Endothelial cell of umbilical vein (primary cell): ENCODE measurements at regions not wholly inside any gene's neighbourhood (a gene's known extent, or its start where the extent isn't known, plus 50 kb on each side); places are given as distances from the start of the nearest gene placed in this dataset.

Experiments
- BruUV-seq: library from RNA; stranded (reverse); fragments of 400-500 nt; replicated peaks from 2 replicates; lab custom pipeline; 2021; lab: Mats Ljungman, UMichigan
- CTCF ChIA-PET: fragments of 300-600, 350-600 bp; sonication (Branson Sonifier 250); formaldehyde crosslinking; loops from one replicate; lab custom pipeline; 2021; ENCODE audit warnings: antibody characterized with exemption, inconsistent platforms; lab: Charles Lee
- POLR2A ChIA-PET: fragments of 300-600, 350-600 bp; sonication (Branson Sonifier 250); formaldehyde crosslinking; loops from one replicate; lab custom pipeline; 2021; ENCODE audit warnings: antibody characterized with exemption, inconsistent platforms; lab: Charles Lee
- DNase-seq: peaks from one replicate; pipeline ENCODE4 v3.0.0-alpha.2; 2011; ENCODE audit warnings: low read depth, low spot score
- FAIRE-seq: peaks from 2 replicates; lab custom pipeline; 2011; peaks lifted over from hg19 to GRCh38; lab: Jason Lieb, UNC
- H2AFZ ChIP-seq: 2 replicates; pipeline ENCODE4 v1.6.0; 2012; ENCODE audit warnings: low read depth, low read length, control low read depth, inconsistent platforms
- H3K27ac ChIP-seq: 2 replicates; pipeline ENCODE4 v1.5.1; 2011; ENCODE audit warnings: low read depth, mild to moderate bottlenecking, control low read depth, low read length, moderate library complexity; ENCODE audit not compliant: insufficient read depth
- H3K27me3 ChIP-seq, 2 experiments: 2 replicates each; pipeline versions ENCODE4 v1.6.0 to v1.6.1; 2011; ENCODE audit warnings: low read length in 2 of 2, mixed read lengths in 1 of 2; ENCODE audit not compliant: control insufficient read depth in 2 of 2, insufficient read depth in 2 of 2
- H3K36me3 ChIP-seq, 2 experiments: 2 replicates in 1 of 2; 3 replicates in 1 of 2; pipeline ENCODE4 v1.5.1; 2011; ENCODE audit warnings: low read length in 2 of 2, mild to moderate bottlenecking in 1 of 2, moderate library complexity in 1 of 2; ENCODE audit not compliant: control insufficient read depth in 2 of 2, insufficient read depth in 2 of 2; ENCODE audit errors: extremely low read depth in 1 of 2
- H3K4me1 ChIP-seq: 3 replicates; pipeline ENCODE4 v1.5.1; 2011; ENCODE audit warnings: mild to moderate bottlenecking, low read length; ENCODE audit not compliant: control insufficient read depth, insufficient read depth; ENCODE audit errors: extremely low read depth
- H3K4me2 ChIP-seq: 2 replicates; pipeline ENCODE4 v1.6.1; 2011; ENCODE audit warnings: low read length, control low read depth, mixed read lengths; ENCODE audit not compliant: insufficient read depth
- H3K4me3 ChIP-seq, 3 experiments: fragments of 200-600 bp in 1 of 3; sonication (generic), shearing (Covaris generic) in 1 of 3; replicated peaks in 1 of 3; 2 replicates each; pipeline ENCODE4 v1.5.1; 2011 to 2016; ENCODE audit warnings: control low read depth in 3 of 3, low read length in 3 of 3, mild to moderate bottlenecking in 2 of 3, inconsistent platforms in 1 of 3, low read depth in 1 of 3, moderate library complexity in 1 of 3; ENCODE audit not compliant: insufficient read depth in 1 of 3
- H3K79me2 ChIP-seq: 2 replicates; pipeline ENCODE4 v1.6.0; 2012; ENCODE audit warnings: low read length, inconsistent platforms; ENCODE audit not compliant: control insufficient read depth, insufficient read depth
- H3K9ac ChIP-seq: replicated peaks from 2 replicates; pipeline ENCODE3; 2011; ENCODE audit warnings: low read length, control low read depth; ENCODE audit not compliant: insufficient read depth; ENCODE audit errors: extremely low read depth
- H3K9me1 ChIP-seq: replicated peaks from 3 replicates; pipeline ENCODE4 v1.6.0; 2011; ENCODE audit warnings: mild to moderate bottlenecking, low read length; ENCODE audit not compliant: control insufficient read depth, insufficient read depth; ENCODE audit errors: extremely low read depth
- H3K9me3 ChIP-seq: replicated peaks from 2 replicates; pipeline ENCODE4 v1.5.1; 2012; ENCODE audit warnings: low read length, inconsistent platforms; ENCODE audit not compliant: control insufficient read depth, insufficient read depth
- H4K20me1 ChIP-seq: replicated peaks from 2 replicates; pipeline ENCODE3; 2011; ENCODE audit warnings: mild to moderate bottlenecking, low read length; ENCODE audit not compliant: control insufficient read depth, insufficient read depth; ENCODE audit errors: extremely low read depth
- CTCF ChIP-seq, 2 donors: IDR thresholded peaks; 1 replicate in 1 of 2; 2 replicates in 1 of 2; pipeline ENCODE4 v1.5.1; 2011; ENCODE audit warnings: low read length in 2 of 2, mild to moderate bottlenecking in 2 of 2, moderate library complexity in 2 of 2, control low read depth in 1 of 2, inconsistent platforms in 1 of 2, low read depth in 1 of 2; ENCODE audit not compliant: insufficient read depth in 1 of 2; ENCODE audit errors: extremely low read depth in 1 of 2
- EZH2 ChIP-seq: IDR thresholded peaks from 2 replicates; pipeline ENCODE4 v1.6.1; 2012; ENCODE audit warnings: borderline replicate concordance, low read depth, mild to moderate bottlenecking, moderate library complexity, low read length, inconsistent platforms; ENCODE audit not compliant: severe bottlenecking
- FOS ChIP-seq: IDR thresholded peaks from 2 replicates; pipeline ENCODE4 v1.6.1; 2011; ENCODE audit warnings: mild to moderate bottlenecking, low read length, moderate library complexity, borderline replicate concordance; ENCODE audit not compliant: insufficient read depth
- GATA2 ChIP-seq: IDR thresholded peaks from 2 replicates; pipeline ENCODE4 v1.7.0; 2011; ENCODE audit warnings: low read depth, mild to moderate bottlenecking, moderate library complexity, mixed read lengths, low read length; ENCODE audit not compliant: insufficient read length, insufficient read depth
- JUN ChIP-seq: IDR thresholded peaks from 2 replicates; pipeline ENCODE4 v1.6.1; 2011; ENCODE audit warnings: borderline replicate concordance, low read depth; ENCODE audit not compliant: insufficient read length, insufficient read depth
- MAX ChIP-seq: IDR thresholded peaks from 2 replicates; pipeline ENCODE4 v1.6.1; 2011; ENCODE audit not compliant: insufficient read depth, insufficient read length
- MYC ChIP-seq: IDR thresholded peaks from one replicate; pipeline ENCODE4 v1.6.1; 2011; ENCODE audit warnings: mild to moderate bottlenecking, low read depth, low read length
- POLR2A ChIP-seq: IDR thresholded peaks from 2 replicates; pipeline ENCODE4 v1.6.1; 2012; ENCODE audit warnings: low read depth, mild to moderate bottlenecking, control low read depth, low read length
- POLR2AphosphoS5 ChIP-seq: IDR thresholded peaks from 2 replicates; pipeline ENCODE4 v1.6.1; 2012; ENCODE audit warnings: low read depth, mild to moderate bottlenecking, control low read depth, low read length, moderate library complexity; ENCODE audit not compliant: insufficient read depth
- dilution Hi-C: fragments of 300-500 bp; cut with MboI; formaldehyde crosslinking; loops from one replicate; pipeline ENCODE4 v1.15.0; 2019; ENCODE audit warnings: low sequenced_read_pairs; ENCODE audit not compliant: extremely low pct_ligation_motif_present
- intact Hi-C: fragments of 100-400 bp; cut with micrococcal nuclease; formaldehyde crosslinking; loops from one replicate; pipeline ENCODE4 v1.10.0; 2022

- H3K9ac ChIP-seq, result no peak overlapping the region
- intact Hi-C loops, result no loop called here
- H3K9me1 ChIP-seq, result no peaks in the 10 kb centered on the region
- TF ChIP-seq POLR2A (no peak), MAX (no peak), CTCF (IDR thresholded peaks at IDR 0.05; ENCODE audit: extremely low read depth in 1 of 2, insufficient read depth in 1 of 2, low read depth in 1 of 2, low read length in 2 of 2) (no peak), MYC (no peak), FOS (no peak), POLR2AphosphoS5 (no peak)
- H3K27ac ChIP-seq, result no peak overlapping the region
- no peaks in the 10 kb centered on the region for H3K9me3 ChIP-seq
- no peaks in the 10 kb centered on the region for H3K27me3 ChIP-seq
- BruUV-seq, result no TSS peak
- H3K4me3 ChIP-seq, result no peak overlapping the region
- H3K36me3 ChIP-seq, result no peaks in the 10 kb centered on the region
- ChIA-PET CTCF (interaction anchor here (1.3 kb wide), 1 partner anchor 13 kb away, joined by 3 read pairs; no protein-coding TSS in a partner anchor), POLR2A (no interaction called here)
- H2AFZ ChIP-seq, result no peak overlapping the region
- DNase-seq, result no peak
- no peaks in the 10 kb centered on the region for H3K79me2 ChIP-seq
- FAIRE-seq, result no peak
- H4K20me1 ChIP-seq, result no peaks in the 10 kb centered on the region
- no peak overlapping the region for H3K4me2 ChIP-seq
- dilution Hi-C loops, result no loop called here
- peaks cover 1% of the 10 kb centered on the region for H3K4me1 ChIP-seq
These were observed 98.3 kb upstream of the ZC3H12C start for GRCh38 chr11:109994907-109995306.

GRCh38 chr11:109996060-109996459 is 97.1 kb upstream of the ZC3H12C start:
- Histone ChIP-seq H3K4me1 (peaks cover 3% of the 10 kb centered on the region), H2AFZ (no peak overlapping the region), H3K9me3 (no peaks in the 10 kb centered on the region), H3K9ac (no peak overlapping the region), H3K27ac (no peak overlapping the region), H3K36me3 (no peaks in the 10 kb centered on the region), H3K9me1 (no peaks in the 10 kb centered on the region), H3K4me3 (no peak overlapping the region), H3K4me2 (no peak overlapping the region), H3K27me3 (no peaks in the 10 kb centered on the region), H3K79me2 (no peaks in the 10 kb centered on the region), H4K20me1 (no peaks in the 10 kb centered on the region)
- no peak for FAIRE-seq
- CTCF ChIA-PET, result no interaction called here
- intact Hi-C loops, result no loop called here
- dilution Hi-C loops, result no loop called here
- TF ChIP-seq JUN (no peak), EZH2 (no peak), FOS (no peak), CTCF (IDR thresholded peaks at IDR 0.05; ENCODE audit: extremely low read depth in 1 of 2, insufficient read depth in 1 of 2, low read depth in 1 of 2, low read length in 2 of 2) (no peak), POLR2AphosphoS5 (no peak), GATA2 (no peak)
- POLR2A ChIA-PET, result no interaction called here
- DNase-seq, result no peak
- BruUV-seq, result no TSS peak
